Activated naive CD4-positive, alpha-beta T cell treated with anti-CD3 and anti-CD28 coated beads for 36 hours (primary cell): ENCODE measurements at regions not wholly inside any gene's neighbourhood (a gene's known extent, or its start where the extent isn't known, plus 50 kb on each side); places are given as distances from the start of the nearest gene placed in this dataset.
"Not testable (repeated sequence)": the region's sequence is repeated elsewhere in the genome, so short reads cannot be mapped to it uniquely, and the experiment has no call there.

ENCODE experiments used
- CTCF ChIA-PET: fragments of 350-600 bp; sonication (Branson Sonifier 250); formaldehyde crosslinking; loops from one replicate; lab custom pipeline; 2021; ENCODE audit warnings: antibody characterized with exemption; lab: Charles Lee
- DNase-seq: peaks from one replicate; pipeline ENCODE4 v3.0.0-alpha.2; 2020
- H3K27ac Mint-ChIP-seq: one replicate; pipeline ENCODE4 v1.8.0; 2021; ENCODE audit warnings: mild to moderate bottlenecking, mixed read lengths
- H3K27me3 Mint-ChIP-seq: one replicate; pipeline ENCODE4 v1.8.0; 2021; ENCODE audit warnings: low read depth, mixed read lengths
- H3K36me3 Mint-ChIP-seq: one replicate; pipeline ENCODE4 v1.8.0; 2021; ENCODE audit warnings: low read depth, mixed read lengths
- H3K4me1 Mint-ChIP-seq: one replicate; pipeline ENCODE4 v1.8.0; 2021; ENCODE audit warnings: low read depth, mixed read lengths
- H3K4me3 Mint-ChIP-seq: one replicate; pipeline ENCODE4 v1.8.0; 2021; ENCODE audit warnings: mild to moderate bottlenecking, moderate library complexity, mixed read lengths
- H3K9me3 Mint-ChIP-seq: one replicate; pipeline ENCODE4 v1.8.0; 2021; ENCODE audit warnings: mixed read lengths
- intact Hi-C: fragments of 100-400 bp; cut with micrococcal nuclease; formaldehyde crosslinking; loops from one replicate; pipeline ENCODE4 v1.15.1; 2023

- Mint-ChIP-seq H3K9me3 (no peaks in the 10 kb centered on the region), H3K27ac (no peak overlapping the region), H3K4me1 (no peaks in the 10 kb centered on the region), H3K4me3 (no peak overlapping the region), H3K27me3 (peaks cover 2% of the 10 kb centered on the region), H3K36me3 (no peaks in the 10 kb centered on the region)
- CTCF ChIA-PET: interaction anchor here (0.6 kb wide), 1 partner anchor 15 kb away, joined by 3 read pairs; no protein-coding TSS in a partner anchor
- DNase-seq: no peak
- intact Hi-C loops: no loop called here
Observed at GRCh38 chr7:136278057-136278456, 300.9 kb upstream of the MTPN start.

- CTCF ChIA-PET: no interaction called here
- Mint-ChIP-seq H3K4me3 (no peak overlapping the region), H3K27ac (no peak overlapping the region), H3K27me3 (peaks cover 2% of the 10 kb centered on the region), H3K36me3 (no peaks in the 10 kb centered on the region), H3K4me1 (no peaks in the 10 kb centered on the region), H3K9me3 (no peaks in the 10 kb centered on the region)
- intact Hi-C loops: no loop called here
- DNase-seq: no peak
Observed at GRCh38 chr7:136275794-136276193, 298.6 kb upstream of the MTPN start.

GRCh38 chr7:136274636-136275345 is 297.6 kb upstream of the MTPN start:
- Mint-ChIP-seq H3K4me3 (no peak overlapping the region), H3K36me3 (no peaks in the 10 kb centered on the region), H3K4me1 (no peaks in the 10 kb centered on the region), H3K27ac (no peak overlapping the region), H3K27me3 (peaks cover 2% of the 10 kb centered on the region), H3K9me3 (peaks cover 2% of the 10 kb centered on the region)
- CTCF ChIA-PET: no interaction called here
- DNase-seq: no peak
- intact Hi-C loops: no loop called here

- intact Hi-C loops: no loop called here
- Mint-ChIP-seq H3K4me1 (no peaks in the 10 kb centered on the region), H3K27ac (no peak overlapping the region), H3K4me3 (no peak overlapping the region), H3K27me3 (peaks cover 2% of the 10 kb centered on the region), H3K36me3 (no peaks in the 10 kb centered on the region), H3K9me3 (peaks cover 13% of the 10 kb centered on the region)
- CTCF ChIA-PET: no interaction called here
- DNase-seq: no peak
Observed at GRCh38 chr7:136272934-136273333, 295.8 kb upstream of the MTPN start.

- DNase-seq: no peak
- H3K4me1 Mint-ChIP-seq: no peaks in the 10 kb centered on the region
- H3K27me3 Mint-ChIP-seq: no peaks in the 10 kb centered on the region
- no peak overlapping the region for H3K4me3 Mint-ChIP-seq
- CTCF ChIA-PET: no interaction called here
- intact Hi-C loops: no loop called here
- no peak overlapping the region for H3K27ac Mint-ChIP-seq
- no peaks in the 10 kb centered on the region for H3K36me3 Mint-ChIP-seq
- peaks cover 25% of the 10 kb centered on the region for H3K9me3 Mint-ChIP-seq
Observed at GRCh38 chr7:136267822-136268221, 290.7 kb upstream of the MTPN start.

- no peak for DNase-seq
- Mint-ChIP-seq H3K27ac (no peak overlapping the region), H3K27me3 (no peaks in the 10 kb centered on the region), H3K4me3 (no peak overlapping the region), H3K4me1 (no peaks in the 10 kb centered on the region), H3K36me3 (no peaks in the 10 kb centered on the region), H3K9me3 (peaks cover 27% of the 10 kb centered on the region)
- intact Hi-C loops: no loop called here
- CTCF ChIA-PET: no interaction called here
Observed at GRCh38 chr7:136266457-136266856, 289.3 kb upstream of the MTPN start.

- CTCF ChIA-PET, intact Hi-C loops, H3K27me3 Mint-ChIP-seq, DNase-seq, H3K36me3 Mint-ChIP-seq, H3K4me3 Mint-ChIP-seq, H3K4me1 Mint-ChIP-seq, H3K27ac Mint-ChIP-seq: not testable (repeated sequence)
- peaks cover 29% of the 10 kb centered on the region for H3K9me3 Mint-ChIP-seq
Observed at GRCh38 chr7:136264304-136264703, 287.1 kb upstream of the MTPN start.

GRCh38 chr7:136263112-136263860 is 286.1 kb upstream of the MTPN start:
- H3K4me3 Mint-ChIP-seq, H3K27me3 Mint-ChIP-seq, CTCF ChIA-PET, H3K27ac Mint-ChIP-seq, H3K4me1 Mint-ChIP-seq, intact Hi-C loops, DNase-seq, H3K36me3 Mint-ChIP-seq: not testable (repeated sequence)
- H3K9me3 Mint-ChIP-seq: peaks cover 21% of the 10 kb centered on the region

- intact Hi-C loops, H3K27me3 Mint-ChIP-seq, H3K4me3 Mint-ChIP-seq, H3K36me3 Mint-ChIP-seq, H3K27ac Mint-ChIP-seq, CTCF ChIA-PET, DNase-seq, H3K4me1 Mint-ChIP-seq: not testable (repeated sequence)
- H3K9me3 Mint-ChIP-seq: peaks cover 18% of the 10 kb centered on the region
Observed at GRCh38 chr7:136260591-136260990, 283.4 kb upstream of the MTPN start.

GRCh38 chr7:136259074-136259473 is 281.9 kb upstream of the MTPN start:
- Mint-ChIP-seq H3K9me3 (peaks cover 13% of the 10 kb centered on the region), H3K4me3 (no peak overlapping the region), H3K36me3 (no peaks in the 10 kb centered on the region), H3K27me3 (no peaks in the 10 kb centered on the region), H3K27ac (no peak overlapping the region), H3K4me1 (no peaks in the 10 kb centered on the region)
- intact Hi-C loops: no loop called here
- no peak for DNase-seq
- CTCF ChIA-PET: no interaction called here

GRCh38 chr7:136256491-136256890 is 279.3 kb upstream of the MTPN start:
- H3K4me3 Mint-ChIP-seq: no peak overlapping the region

GRCh38 chr7:136254148-136254547 is 277.0 kb upstream of the MTPN start:
- Mint-ChIP-seq H3K4me3 (no peak overlapping the region), H3K27ac (no peak overlapping the region)

More at GRCh38 chr7:136256491-136256890, 279.3 kb upstream of the MTPN start:
- Mint-ChIP-seq H3K9me3 (peaks cover 7% of the 10 kb centered on the region), H3K4me1 (no peaks in the 10 kb centered on the region), H3K27ac (no peak overlapping the region), H3K36me3 (no peaks in the 10 kb centered on the region), H3K27me3 (no peaks in the 10 kb centered on the region)
- CTCF ChIA-PET: no interaction called here
- DNase-seq: no peak
- intact Hi-C loops: no loop called here

GRCh38 chr7:136251826-136252225 is 274.7 kb upstream of the MTPN start:
- CTCF ChIA-PET: no interaction called here
- intact Hi-C loops: no loop called here

More at GRCh38 chr7:136254148-136254547, 277.0 kb upstream of the MTPN start:
- H3K9me3 Mint-ChIP-seq: peaks cover 4% of the 10 kb centered on the region
- DNase-seq: no peak
- CTCF ChIA-PET: no interaction called here
- intact Hi-C loops: no loop called here
- no peaks in the 10 kb centered on the region for H3K36me3 Mint-ChIP-seq
- no peaks in the 10 kb centered on the region for H3K27me3 Mint-ChIP-seq
- H3K4me1 Mint-ChIP-seq: no peaks in the 10 kb centered on the region

More at GRCh38 chr7:136251826-136252225, 274.7 kb upstream of the MTPN start:
- no peaks in the 10 kb centered on the region for H3K36me3 Mint-ChIP-seq
- no peak overlapping the region for H3K4me3 Mint-ChIP-seq
- no peaks in the 10 kb centered on the region for H3K27me3 Mint-ChIP-seq
- no peak for DNase-seq
- no peaks in the 10 kb centered on the region for H3K4me1 Mint-ChIP-seq
- no peak overlapping the region for H3K27ac Mint-ChIP-seq
- H3K9me3 Mint-ChIP-seq: peaks cover 1% of the 10 kb centered on the region
